Hematopoietic multipotent progenitor cell (in vitro differentiated cells): ENCODE measurements at regions not wholly inside any gene's neighbourhood (a gene's known extent, or its start where the extent isn't known, plus 50 kb on each side); places are given as distances from the start of the nearest gene placed in this dataset.

Experiments used
- DNase-seq, 3 donors: peaks; one replicate each; pipeline ENCODE4 v3.0.0-alpha.2; 2011 to 2015; ENCODE audit warnings: low read depth in 2 of 3, low spot score in 2 of 3

GRCh38 chr5:10173716-10174115 is 76.0 kb downstream of the ATPSCKMT start:
- DNase-seq: no peak

- DNase-seq: no peak
Measured at GRCh38 chr5:10172247-10172646, 77.4 kb downstream of the ATPSCKMT start.

GRCh38 chr5:10169359-10169758 is 80.3 kb downstream of the ATPSCKMT start:
- no peak for DNase-seq

- DNase-seq: no peak
Measured at GRCh38 chr5:10168254-10168653, 81.4 kb downstream of the ATPSCKMT start.

- no peak for DNase-seq
Measured at GRCh38 chr5:10167806-10168205, 81.9 kb downstream of the ATPSCKMT start.

- no peak for DNase-seq
Measured at GRCh38 chr5:10166392-10166791, 83.3 kb downstream of the ATPSCKMT start.

GRCh38 chr5:10162468-10162867 is 87.2 kb downstream of the ATPSCKMT start:
- DNase-seq: no peak

GRCh38 chr5:10161778-10162177 is 87.9 kb downstream of the ATPSCKMT start:
- no peak for DNase-seq

GRCh38 chr5:10160241-10160640 is 89.4 kb downstream of the ATPSCKMT start:
- no peak for DNase-seq

- DNase-seq: no peak
Measured at GRCh38 chr5:10158886-10159285, 90.8 kb downstream of the ATPSCKMT start.

GRCh38 chr5:10157085-10157669 is 92.5 kb downstream of the ATPSCKMT start:
- no peak for DNase-seq

- DNase-seq: no peak
Measured at GRCh38 chr5:10155897-10156667, 93.6 kb downstream of the ATPSCKMT start.

GRCh38 chr5:10153808-10154537 is 95.7 kb downstream of the ATPSCKMT start:
- DNase-seq: no peak

- DNase-seq: no peak
Measured at GRCh38 chr5:10153394-10153793, 96.3 kb downstream of the ATPSCKMT start.

GRCh38 chr5:10151656-10152055 is 98.0 kb downstream of the ATPSCKMT start:
- DNase-seq: no peak

- DNase-seq: no peak
Measured at GRCh38 chr5:10149911-10150310, 99.8 kb downstream of the ATPSCKMT start.

- DNase-seq: no peak
Measured at GRCh38 chr5:10145923-10146401, 103.7 kb downstream of the ATPSCKMT start.

- DNase-seq: no peak
Measured at GRCh38 chr5:10144040-10144439, 105.6 kb downstream of the ATPSCKMT start.

- no peak for DNase-seq
Measured at GRCh38 chr5:10140195-10140973, 109.3 kb downstream of the ATPSCKMT start.

GRCh38 chr5:10138395-10139057 is 111.2 kb downstream of the ATPSCKMT start:
- DNase-seq: no peak
